ENCODE measurements at regions not wholly inside any gene's neighbourhood (a gene's known extent, or its start where the extent isn't known, plus 50 kb on each side); places are given as distances from the start of the nearest gene placed in this dataset.

DNA sequence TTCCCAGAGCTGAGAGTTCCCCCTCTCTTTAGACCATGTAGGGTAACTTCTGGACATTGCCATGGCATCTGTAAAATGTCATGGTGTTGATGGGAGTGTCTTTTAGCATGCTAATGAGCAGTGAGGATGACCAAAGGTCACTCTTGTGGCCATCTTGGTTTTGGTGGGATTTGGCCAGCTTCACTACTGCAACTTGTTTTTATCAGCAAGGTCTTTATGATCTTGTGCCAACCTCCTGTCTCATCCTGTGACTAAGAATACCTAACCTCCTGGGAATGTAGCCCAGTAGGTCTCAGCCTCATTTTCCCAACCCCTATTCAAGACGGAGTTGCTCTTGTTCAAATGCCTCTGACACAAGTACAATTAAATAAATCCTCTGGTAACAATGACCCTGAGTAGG, 244.4 kb downstream of the NEDD1 start:
- Histone ChIP-seq H3K9me2 (ENCODE audit: low read depth, low read length) (no peaks in the 10 kb centered on the region), H3K4me3 (ENCODE audit: low read depth, low read length, poor library complexity, severe bottlenecking) (no peak overlapping the region), H3K27me3 (ENCODE audit: insufficient read depth, low read length) (no peaks in the 10 kb centered on the region), H3K79me2 (ENCODE audit: insufficient read depth, low read length) (no peaks in the 10 kb centered on the region), H3K27ac (ENCODE audit: low read depth, low read length, poor library complexity, severe bottlenecking) (no peak overlapping the region), H3K9me3 (ENCODE audit: low read length) (no peaks in the 10 kb centered on the region), H3K4me2 (ENCODE audit: low read length) (no peak overlapping the region), H3K9ac (ENCODE audit: low read length) (no peak overlapping the region), H3K4me1 (ENCODE audit: insufficient read depth, low read length, severe bottlenecking) (no peaks in the 10 kb centered on the region), H4K20me1 (ENCODE audit: insufficient read depth, low read length) (no peaks in the 10 kb centered on the region), H2AFZ (ENCODE audit: low read length) (no peak overlapping the region), H3K36me3 (ENCODE audit: insufficient read depth, low read length) (no peaks in the 10 kb centered on the region), H3F3A (ENCODE audit: insufficient read depth, low read length) (no peaks in the 10 kb centered on the region)
- TF ChIP-seq, protein P1, sequence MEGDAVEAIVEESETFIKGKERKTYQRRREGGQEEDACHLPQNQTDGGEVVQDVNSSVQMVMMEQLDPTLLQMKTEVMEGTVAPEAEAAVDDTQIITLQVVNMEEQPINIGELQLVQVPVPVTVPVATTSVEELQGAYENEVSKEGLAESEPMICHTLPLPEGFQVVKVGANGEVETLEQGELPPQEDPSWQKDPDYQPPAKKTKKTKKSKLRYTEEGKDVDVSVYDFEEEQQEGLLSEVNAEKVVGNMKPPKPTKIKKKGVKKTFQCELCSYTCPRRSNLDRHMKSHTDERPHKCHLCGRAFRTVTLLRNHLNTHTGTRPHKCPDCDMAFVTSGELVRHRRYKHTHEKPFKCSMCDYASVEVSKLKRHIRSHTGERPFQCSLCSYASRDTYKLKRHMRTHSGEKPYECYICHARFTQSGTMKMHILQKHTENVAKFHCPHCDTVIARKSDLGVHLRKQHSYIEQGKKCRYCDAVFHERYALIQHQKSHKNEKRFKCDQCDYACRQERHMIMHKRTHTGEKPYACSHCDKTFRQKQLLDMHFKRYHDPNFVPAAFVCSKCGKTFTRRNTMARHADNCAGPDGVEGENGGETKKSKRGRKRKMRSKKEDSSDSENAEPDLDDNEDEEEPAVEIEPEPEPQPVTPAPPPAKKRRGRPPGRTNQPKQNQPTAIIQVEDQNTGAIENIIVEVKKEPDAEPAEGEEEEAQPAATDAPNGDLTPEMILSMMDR (IDR thresholded peaks at IDR 0.05; ENCODE audit: low read length), result no peak
- TF ChIP-seq EZH2 (IDR thresholded peaks at IDR 0.05; ENCODE audit: borderline replicate concordance, low read length), result no peak

DNA sequence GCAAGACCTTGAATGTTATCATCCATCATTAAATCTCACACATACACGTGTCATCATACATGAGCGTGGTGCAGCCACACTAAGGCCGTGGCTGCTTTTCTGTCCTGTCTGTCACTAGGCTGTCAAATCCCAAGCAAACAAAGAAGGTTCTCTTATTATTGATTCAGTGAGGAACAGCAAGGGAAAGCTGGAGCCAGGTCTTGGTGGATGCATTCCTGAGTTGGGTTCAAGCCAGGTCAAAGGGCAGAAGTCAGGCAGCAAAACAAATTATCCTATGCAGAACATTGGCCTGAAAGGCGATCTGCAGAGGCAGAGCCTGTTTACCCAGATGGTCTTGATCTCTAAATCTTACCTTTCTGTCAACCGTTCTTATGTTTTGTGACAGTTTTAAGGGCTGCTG, 252.3 kb downstream of the NEDD1 start:
- Histone ChIP-seq H3F3A (ENCODE audit: insufficient read depth, low read length) (no peaks in the 10 kb centered on the region), H3K9me3 (ENCODE audit: low read length) (no peaks in the 10 kb centered on the region), H3K36me3 (ENCODE audit: insufficient read depth, low read length) (no peaks in the 10 kb centered on the region), H3K4me3 (ENCODE audit: low read depth, low read length, poor library complexity, severe bottlenecking) (no peak overlapping the region), H3K4me1 (ENCODE audit: insufficient read depth, low read length, severe bottlenecking) (no peaks in the 10 kb centered on the region), H3K27me3 (ENCODE audit: insufficient read depth, low read length) (no peaks in the 10 kb centered on the region), H3K27ac (ENCODE audit: low read depth, low read length, poor library complexity, severe bottlenecking) (no peak overlapping the region), H4K20me1 (ENCODE audit: insufficient read depth, low read length) (no peaks in the 10 kb centered on the region), H3K9ac (ENCODE audit: low read length) (no peak overlapping the region), H3K79me2 (ENCODE audit: insufficient read depth, low read length) (no peaks in the 10 kb centered on the region), H3K4me2 (ENCODE audit: low read length) (no peak overlapping the region), H3K9me2 (ENCODE audit: low read depth, low read length) (no peaks in the 10 kb centered on the region), H2AFZ (ENCODE audit: low read length) (no peak overlapping the region)
- TF ChIP-seq, protein P1 (IDR thresholded peaks at IDR 0.05; ENCODE audit: low read length), result no peak
- no peak for TF ChIP-seq EZH2 (IDR thresholded peaks at IDR 0.05; ENCODE audit: borderline replicate concordance, low read length)

DNA sequence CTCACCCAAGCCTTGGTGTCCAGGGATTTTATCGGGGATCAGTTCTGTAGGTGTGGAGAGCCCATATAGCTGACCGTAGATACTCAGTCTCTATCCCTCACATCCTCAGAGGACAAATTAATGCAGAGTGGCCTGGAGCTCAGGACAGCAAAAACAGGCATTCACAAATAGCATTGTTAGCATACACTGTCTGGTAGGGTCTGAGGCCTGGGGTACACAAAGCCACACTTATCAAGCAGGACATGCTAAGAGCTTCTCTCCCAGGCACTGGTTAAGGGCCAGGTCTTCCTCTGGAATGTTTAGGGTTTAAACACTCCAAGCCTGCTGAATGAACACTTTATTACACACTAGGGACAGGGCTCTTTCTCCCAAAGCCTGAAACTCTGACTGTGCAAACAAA, 253.2 kb downstream of the NEDD1 start:
- Histone ChIP-seq H3K9ac (ENCODE audit: low read length) (no peak overlapping the region), H3K4me3 (ENCODE audit: low read depth, low read length, poor library complexity, severe bottlenecking) (no peak overlapping the region), H3K4me1 (ENCODE audit: insufficient read depth, low read length, severe bottlenecking) (no peaks in the 10 kb centered on the region), H2AFZ (ENCODE audit: low read length) (no peak overlapping the region), H4K20me1 (ENCODE audit: insufficient read depth, low read length) (no peaks in the 10 kb centered on the region), H3K4me2 (ENCODE audit: low read length) (no peak overlapping the region), H3K9me2 (ENCODE audit: low read depth, low read length) (no peaks in the 10 kb centered on the region), H3K27me3 (ENCODE audit: insufficient read depth, low read length) (no peaks in the 10 kb centered on the region), H3K9me3 (ENCODE audit: low read length) (no peaks in the 10 kb centered on the region), H3K79me2 (ENCODE audit: insufficient read depth, low read length) (no peaks in the 10 kb centered on the region), H3K27ac (ENCODE audit: low read depth, low read length, poor library complexity, severe bottlenecking) (no peak overlapping the region), H3F3A (ENCODE audit: insufficient read depth, low read length) (no peaks in the 10 kb centered on the region), H3K36me3 (ENCODE audit: insufficient read depth, low read length) (no peaks in the 10 kb centered on the region)
- no peak for TF ChIP-seq EZH2 (IDR thresholded peaks at IDR 0.05; ENCODE audit: borderline replicate concordance, low read length)
- TF ChIP-seq, protein P1 (IDR thresholded peaks at IDR 0.05; ENCODE audit: low read length), result no peak
